ENCODE measurements at regions not wholly inside any gene's neighbourhood (a gene's known extent, or its start where the extent isn't known, plus 50 kb on each side); places are given as distances from the start of the nearest gene placed in this dataset.

- TF ChIP-seq CTCF (IDR thresholded peaks at IDR 0.05; ENCODE audit: low read length) (no peak), EZH2 (optimal IDR thresholded peaks at IDR 0.05; ENCODE audit: low read depth, low read length) (no peak)
Observed at GRCh38 chr16:8293413-8293812, 296.9 kb downstream of the TMEM114 start.

Measured in MM.1S (cell line).